Tibial nerve (tissue), 4 donors: ENCODE measurements at regions not wholly inside any gene's neighbourhood (a gene's known extent, or its start where the extent isn't known, plus 50 kb on each side); places are given as distances from the start of the nearest gene placed in this dataset.

ENCODE experiments used
- EP300 ChIP-seq, 2 donors: sonication (generic); formaldehyde crosslinking; IDR thresholded peaks; one replicate each; pipeline ENCODE4 v1.6.1; 2017; ENCODE audit warnings: antibody characterized with exemption in 2 of 2, mild to moderate bottlenecking in 1 of 2
- POLR2A ChIP-seq, 2 donors: fragments of 450-650 bp; IDR thresholded peaks; one replicate each; pipeline ENCODE4 v1.6.1; 2017; ENCODE audit warnings: antibody characterized with exemption in 2 of 2, mild to moderate bottlenecking in 2 of 2, moderate library complexity in 2 of 2
- TF ChIP-seq, protein P1 (sequence below), 5 experiments: fragments of 200-600 bp in 3 of 5; fragments of 450-650 bp in 2 of 5; sonication (generic) in 3 of 5; IDR thresholded peaks; one replicate each; pipeline ENCODE4 v1.5.1; 2016 to 2019; ENCODE audit warnings: antibody characterized with exemption in 5 of 5, mild to moderate bottlenecking in 3 of 5, moderate library complexity in 2 of 5

DNA sequence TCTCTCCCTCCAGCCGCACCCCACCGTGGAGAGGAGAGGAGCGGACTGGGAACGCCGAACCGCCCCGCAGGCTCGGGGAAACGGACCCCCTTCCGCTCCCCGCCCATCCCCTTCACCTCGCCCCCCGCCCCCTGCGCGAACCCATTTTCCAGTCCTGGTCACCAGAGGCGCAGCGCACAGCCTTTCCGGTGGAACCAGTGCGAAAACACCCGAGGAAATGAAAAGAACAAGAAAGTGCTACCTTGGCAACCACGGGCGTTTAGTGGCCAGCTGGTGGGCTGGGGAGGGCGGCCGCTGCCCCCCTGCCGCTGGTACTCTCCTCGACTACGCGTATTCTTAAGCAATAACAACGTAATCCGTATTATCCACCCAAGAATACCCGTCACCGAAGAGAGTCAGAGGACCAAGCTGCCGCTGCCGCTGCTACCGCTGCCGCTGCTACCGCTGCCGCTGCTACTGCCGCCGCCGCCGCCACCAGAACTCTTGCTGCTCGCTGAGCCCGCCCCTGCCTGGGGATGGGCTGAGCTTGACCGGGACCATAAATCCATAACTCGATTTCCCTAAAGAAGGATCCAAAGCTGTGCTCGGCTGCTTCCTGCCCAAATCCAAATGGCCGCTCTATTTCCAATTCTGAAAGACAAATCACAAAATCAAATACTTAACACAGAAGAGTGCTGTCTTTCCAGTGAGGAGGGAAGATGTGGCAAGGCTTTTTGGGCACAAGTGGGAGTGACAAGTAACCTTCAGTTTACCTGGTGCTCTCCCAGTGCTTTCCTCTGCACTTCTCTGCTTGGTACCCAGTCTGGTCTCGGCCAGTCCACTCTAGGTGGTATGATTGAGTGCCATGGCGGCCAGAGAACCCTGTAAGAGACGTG, 125.2 kb upstream of the DPYD start:
- TF ChIP-seq, protein P1, sequence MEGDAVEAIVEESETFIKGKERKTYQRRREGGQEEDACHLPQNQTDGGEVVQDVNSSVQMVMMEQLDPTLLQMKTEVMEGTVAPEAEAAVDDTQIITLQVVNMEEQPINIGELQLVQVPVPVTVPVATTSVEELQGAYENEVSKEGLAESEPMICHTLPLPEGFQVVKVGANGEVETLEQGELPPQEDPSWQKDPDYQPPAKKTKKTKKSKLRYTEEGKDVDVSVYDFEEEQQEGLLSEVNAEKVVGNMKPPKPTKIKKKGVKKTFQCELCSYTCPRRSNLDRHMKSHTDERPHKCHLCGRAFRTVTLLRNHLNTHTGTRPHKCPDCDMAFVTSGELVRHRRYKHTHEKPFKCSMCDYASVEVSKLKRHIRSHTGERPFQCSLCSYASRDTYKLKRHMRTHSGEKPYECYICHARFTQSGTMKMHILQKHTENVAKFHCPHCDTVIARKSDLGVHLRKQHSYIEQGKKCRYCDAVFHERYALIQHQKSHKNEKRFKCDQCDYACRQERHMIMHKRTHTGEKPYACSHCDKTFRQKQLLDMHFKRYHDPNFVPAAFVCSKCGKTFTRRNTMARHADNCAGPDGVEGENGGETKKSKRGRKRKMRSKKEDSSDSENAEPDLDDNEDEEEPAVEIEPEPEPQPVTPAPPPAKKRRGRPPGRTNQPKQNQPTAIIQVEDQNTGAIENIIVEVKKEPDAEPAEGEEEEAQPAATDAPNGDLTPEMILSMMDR (IDR thresholded peaks at IDR 0.05), result no peak
- TF ChIP-seq EP300 (IDR thresholded peaks at IDR 0.05), result no peak
- TF ChIP-seq POLR2A (IDR thresholded peaks at IDR 0.05), result no peak
